ENCODE measurements at regions not wholly inside any gene's neighbourhood (a gene's known extent, or its start where the extent isn't known, plus 50 kb on each side); places are given as distances from the start of the nearest gene placed in this dataset.

DNA sequence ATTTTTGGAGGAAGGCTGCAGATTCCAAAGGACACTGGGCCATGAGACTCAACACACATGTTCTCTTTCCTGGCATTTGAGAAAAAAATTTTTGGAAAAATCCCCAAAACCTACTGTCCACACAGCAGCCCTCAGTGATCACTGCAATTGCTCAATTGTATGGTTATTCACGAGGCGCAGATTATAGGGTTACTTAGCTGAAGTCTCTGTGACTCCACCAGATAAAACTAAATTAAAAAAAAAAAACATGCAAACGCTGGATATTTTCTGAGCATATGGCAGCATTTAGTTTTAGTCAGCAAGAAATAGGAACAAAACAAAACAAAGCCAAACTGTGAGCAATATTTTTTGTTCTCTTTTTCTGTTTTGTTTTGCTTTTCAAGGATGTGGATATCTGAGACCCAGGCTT lies 83.8 kb upstream of the FAM20A start:
- TF ChIP-seq CTCF (IDR thresholded peaks at IDR 0.05) (no peak), POLR2A (IDR thresholded peaks at IDR 0.05) (no peak)

All from adrenal gland (tissue), 5 donors.